CD4-positive, CD25-positive, alpha-beta regulatory T cell (primary cell): ENCODE measurements at regions not wholly inside any gene's neighbourhood (a gene's known extent, or its start where the extent isn't known, plus 50 kb on each side); places are given as distances from the start of the nearest gene placed in this dataset.

ENCODE experiments used
- ATAC-seq, 2 donors: fragments of 150-1000 bp; cut with Tn5 transposase; one replicate each; pipeline ENCODE4 v1.10.0; 2021; ENCODE audit warnings: low read depth in 2 of 2, moderate number of reproducible peaks in 2 of 2, moderate library complexity in 1 of 2
- DNase-seq, 3 donors: peaks; one replicate each; pipeline versions ENCODE4 v3.0.0 to v3.0.0-alpha.2; 2012 to 2022; ENCODE audit warnings: mixed read lengths in 1 of 3
- H3K27ac ChIP-seq: one replicate; pipeline ENCODE4 v1.7.0; 2013; ENCODE audit warnings: mild to moderate bottlenecking, low read length; ENCODE audit not compliant: insufficient read depth, poor library complexity, severe bottlenecking
- H3K27me3 ChIP-seq: one replicate; pipeline ENCODE4 v1.7.0; 2013; ENCODE audit warnings: low read length; ENCODE audit not compliant: control insufficient read depth, insufficient read depth
- H3K36me3 ChIP-seq: one replicate; pipeline ENCODE4 v1.7.0; 2013; ENCODE audit warnings: mild to moderate bottlenecking, low read length, moderate library complexity; ENCODE audit not compliant: control insufficient read depth, insufficient read depth
- H3K4me1 ChIP-seq: 2 replicates; pipeline ENCODE4 v1.7.0; 2013; ENCODE audit warnings: mild to moderate bottlenecking, low read length; ENCODE audit not compliant: insufficient read depth, control insufficient read depth, poor library complexity, severe bottlenecking
- H3K4me3 ChIP-seq: one replicate; pipeline ENCODE4 v1.7.0; 2013; ENCODE audit warnings: low read depth, mild to moderate bottlenecking, low read length, moderate library complexity
- H3K9me3 ChIP-seq, 2 experiments: 1 replicate in 1 of 2; 2 replicates in 1 of 2; pipeline ENCODE4 v1.7.0; 2013; ENCODE audit warnings: low read length in 2 of 2, mild to moderate bottlenecking in 1 of 2, moderate library complexity in 1 of 2; ENCODE audit not compliant: control insufficient read depth in 2 of 2
- H3K27ac Mint-ChIP-seq, 3 donors: one replicate each; pipeline ENCODE4 v1.8.0; 2020 to 2022; ENCODE audit warnings: mild to moderate bottlenecking in 3 of 3, mixed read lengths in 3 of 3, moderate library complexity in 2 of 3
- H3K27me3 Mint-ChIP-seq: one replicate; pipeline ENCODE4 v1.8.0; 2022; ENCODE audit warnings: mild to moderate bottlenecking, mixed read lengths
- H3K36me3 Mint-ChIP-seq: one replicate; pipeline ENCODE4 v1.8.0; 2020; ENCODE audit warnings: mixed read lengths
- H3K4me1 Mint-ChIP-seq, 4 donors: one replicate each; pipeline ENCODE4 v1.8.0; 2020 to 2022; ENCODE audit warnings: mixed read lengths in 4 of 4, mild to moderate bottlenecking in 1 of 4
- H3K4me3 Mint-ChIP-seq, 4 donors: one replicate each; pipeline ENCODE4 v1.8.0; 2020 to 2022; ENCODE audit warnings: mild to moderate bottlenecking in 4 of 4, mixed read lengths in 4 of 4, moderate library complexity in 3 of 4
- H3K9me3 Mint-ChIP-seq, 7 donors: one replicate each; pipeline ENCODE4 v1.8.0; 2020 to 2022; ENCODE audit warnings: mixed read lengths in 7 of 7, mild to moderate bottlenecking in 3 of 7, moderate library complexity in 2 of 7

- H3K9me3 ChIP-seq, result peaks cover 0 to 7% of the 10 kb centered on the region in 2 experiments
- H3K27me3 Mint-ChIP-seq, result no peaks in the 10 kb centered on the region
- H3K9me3 Mint-ChIP-seq, result peaks cover 1 to 30% (median 16%) of the 10 kb centered on the region in 7 donors
- H3K4me1 Mint-ChIP-seq, result no peaks in the 10 kb centered on the region
- no peaks in the 10 kb centered on the region for H3K27me3 ChIP-seq
- H3K4me3 ChIP-seq, result no peak overlapping the region
- H3K27ac ChIP-seq, result no peak overlapping the region
- no peak for DNase-seq
- H3K36me3 ChIP-seq, result no peaks in the 10 kb centered on the region
- no peaks in the 10 kb centered on the region for H3K4me1 ChIP-seq
- no peaks in the 10 kb centered on the region for H3K36me3 Mint-ChIP-seq
- no peak for ATAC-seq
- no peak overlapping the region for H3K4me3 Mint-ChIP-seq
- no peak overlapping the region for H3K27ac Mint-ChIP-seq
Observed at GRCh38 chr4:30456716-30457115, 263.5 kb upstream of the PCDH7 start.

GRCh38 chr4:30460818-30461217 lies 259.4 kb upstream of the PCDH7 start:
- Histone ChIP-seq H3K9me3 (peaks cover 2 to 7% of the 10 kb centered on the region in 2 experiments), H3K27me3 (no peaks in the 10 kb centered on the region), H3K27ac (no peak overlapping the region), H3K4me1 (no peaks in the 10 kb centered on the region), H3K4me3 (no peak overlapping the region), H3K36me3 (no peaks in the 10 kb centered on the region)
- DNase-seq (no peak), ATAC-seq (no peak)
- no peak overlapping the region for H3K4me3 Mint-ChIP-seq
- H3K27ac Mint-ChIP-seq, result no peak overlapping the region
- peaks cover 4 to 24% (median 7%) of the 10 kb centered on the region in 7 donors for H3K9me3 Mint-ChIP-seq
- H3K4me1 Mint-ChIP-seq, result no peaks in the 10 kb centered on the region
- no peaks in the 10 kb centered on the region for H3K36me3 Mint-ChIP-seq
- H3K27me3 Mint-ChIP-seq, result no peaks in the 10 kb centered on the region

- no peaks in the 10 kb centered on the region for H3K36me3 Mint-ChIP-seq
- no peak overlapping the region for H3K4me3 Mint-ChIP-seq
- no peak for DNase-seq
- Histone ChIP-seq H3K4me3 (no peak overlapping the region), H3K9me3 (peaks cover 2 to 7% of the 10 kb centered on the region in 2 experiments), H3K27ac (no peak overlapping the region), H3K36me3 (no peaks in the 10 kb centered on the region), H3K27me3 (no peaks in the 10 kb centered on the region), H3K4me1 (no peaks in the 10 kb centered on the region)
- H3K27me3 Mint-ChIP-seq, result no peaks in the 10 kb centered on the region
- no peak overlapping the region for H3K27ac Mint-ChIP-seq
- H3K9me3 Mint-ChIP-seq, result peaks cover 4 to 23% (median 8%) of the 10 kb centered on the region in 7 donors
- ATAC-seq, result no peak
- no peaks in the 10 kb centered on the region for H3K4me1 Mint-ChIP-seq
Observed at GRCh38 chr4:30461218-30461617, 259.0 kb upstream of the PCDH7 start.

- H3K4me1 ChIP-seq, result no peaks in the 10 kb centered on the region
- no peak overlapping the region for H3K4me3 Mint-ChIP-seq
- no peaks in the 10 kb centered on the region for H3K27me3 Mint-ChIP-seq
- no peaks in the 10 kb centered on the region for H3K27me3 ChIP-seq
- H3K36me3 Mint-ChIP-seq, result no peaks in the 10 kb centered on the region
- no peak overlapping the region for H3K27ac ChIP-seq
- peaks cover 2 to 7% of the 10 kb centered on the region in 2 experiments for H3K9me3 ChIP-seq
- DNase-seq, result no peak
- H3K4me1 Mint-ChIP-seq, result no peaks in the 10 kb centered on the region
- ATAC-seq, result no peak
- no peak overlapping the region for H3K27ac Mint-ChIP-seq
- H3K9me3 Mint-ChIP-seq, result peaks cover 1 to 21% (median 4%) of the 10 kb centered on the region in 7 donors
- H3K36me3 ChIP-seq, result no peaks in the 10 kb centered on the region
- H3K4me3 ChIP-seq, result no peak overlapping the region
Observed at GRCh38 chr4:30462445-30463090, 257.6 kb upstream of the PCDH7 start.

GRCh38 chr4:30471861-30472260 lies 248.3 kb upstream of the PCDH7 start:
- H3K4me1 Mint-ChIP-seq, result no peaks in the 10 kb centered on the region
- H3K4me3 Mint-ChIP-seq, result no peak overlapping the region
- no peaks in the 10 kb centered on the region for H3K27me3 ChIP-seq
- no peaks in the 10 kb centered on the region for H3K36me3 ChIP-seq
- H3K27ac ChIP-seq, result no peak overlapping the region
- ATAC-seq (no peak), DNase-seq (no peak)
- H3K27me3 Mint-ChIP-seq, result no peaks in the 10 kb centered on the region
- H3K36me3 Mint-ChIP-seq, result no peaks in the 10 kb centered on the region
- H3K9me3 Mint-ChIP-seq, result peaks cover 0 to 25% (median 4%) of the 10 kb centered on the region in 7 donors
- no peaks in the 10 kb centered on the region for H3K4me1 ChIP-seq
- no peak overlapping the region for H3K4me3 ChIP-seq
- H3K9me3 ChIP-seq, result peaks cover 2 to 5% of the 10 kb centered on the region in 2 experiments
- H3K27ac Mint-ChIP-seq, result no peak overlapping the region

- Mint-ChIP-seq H3K4me1 (no peaks in the 10 kb centered on the region), H3K4me3 (no peak overlapping the region), H3K9me3 (peaks cover 0 to 17% (median 4%) of the 10 kb centered on the region in 7 donors), H3K27ac (no peak overlapping the region), H3K27me3 (no peaks in the 10 kb centered on the region), H3K36me3 (no peaks in the 10 kb centered on the region)
- Histone ChIP-seq H3K27me3 (no peaks in the 10 kb centered on the region), H3K36me3 (no peaks in the 10 kb centered on the region), H3K4me1 (no peaks in the 10 kb centered on the region), H3K9me3 (peaks cover 2 to 5% of the 10 kb centered on the region in 2 experiments), H3K27ac (no peak overlapping the region), H3K4me3 (no peak overlapping the region)
- DNase-seq, result no peak
- no peak for ATAC-seq
Observed at GRCh38 chr4:30473225-30473624, 246.9 kb upstream of the PCDH7 start.

- Histone ChIP-seq H3K36me3 (no peaks in the 10 kb centered on the region), H3K27me3 (no peaks in the 10 kb centered on the region), H3K4me3 (no peak overlapping the region), H3K4me1 (no peaks in the 10 kb centered on the region), H3K9me3 (peaks cover 0 to 9% of the 10 kb centered on the region in 2 experiments), H3K27ac (no peak overlapping the region)
- Mint-ChIP-seq H3K4me1 (no peaks in the 10 kb centered on the region), H3K4me3 (no peak overlapping the region), H3K27ac (no peak overlapping the region), H3K9me3 (peaks cover 2 to 45% (median 8%) of the 10 kb centered on the region in 7 donors), H3K27me3 (no peaks in the 10 kb centered on the region), H3K36me3 (no peaks in the 10 kb centered on the region)
- DNase-seq (no peak), ATAC-seq (no peak)
Observed at GRCh38 chr4:30495251-30495650, 224.9 kb upstream of the PCDH7 start.

GRCh38 chr4:30495651-30496310 lies 224.4 kb upstream of the PCDH7 start:
- no peaks in the 10 kb centered on the region for H3K4me1 ChIP-seq
- no peaks in the 10 kb centered on the region for H3K36me3 Mint-ChIP-seq
- H3K9me3 Mint-ChIP-seq, result peaks cover 2 to 45% (median 7%) of the 10 kb centered on the region in 7 donors
- H3K4me3 ChIP-seq, result no peak overlapping the region
- ATAC-seq, result no peak
- no peak overlapping the region for H3K27ac Mint-ChIP-seq
- no peak overlapping the region for H3K4me3 Mint-ChIP-seq
- H3K9me3 ChIP-seq, result peaks cover 0 to 4% of the 10 kb centered on the region in 2 experiments
- no peaks in the 10 kb centered on the region for H3K27me3 ChIP-seq
- DNase-seq, result no peak
- H3K4me1 Mint-ChIP-seq, result no peaks in the 10 kb centered on the region
- H3K27ac ChIP-seq, result no peak overlapping the region
- no peaks in the 10 kb centered on the region for H3K36me3 ChIP-seq
- H3K27me3 Mint-ChIP-seq, result no peaks in the 10 kb centered on the region
